ENCODE measurements at regions not wholly inside any gene's neighbourhood (a gene's known extent, or its start where the extent isn't known, plus 50 kb on each side); places are given as distances from the start of the nearest gene placed in this dataset.

GRCh38 chr2:217231212-217231611, 371.3 kb upstream of the TNP1 start:
- DNase-seq: no peak
- Mint-ChIP-seq H3K9me3 (peaks cover under 1% of the 10 kb centered on the region), H3K36me3 (ENCODE audit: low read depth) (no peaks in the 10 kb centered on the region), H3K27ac (no peak overlapping the region), H3K4me1 (no peaks in the 10 kb centered on the region), H3K4me3 (no peak overlapping the region), H3K27me3 (peaks cover 15% of the 10 kb centered on the region)
- ChIA-PET CTCF (no interaction called here), POLR2A (no interaction called here)

- DNase-seq: no peak
- peaks cover 10% of the 10 kb centered on the region for H3K36me3 Mint-ChIP-seq (ENCODE audit: low read depth)
- POLR2A ChIA-PET: no interaction called here
- H3K4me1 Mint-ChIP-seq: peaks cover 6% of the 10 kb centered on the region
- no peak overlapping the region for H3K27ac Mint-ChIP-seq
- no peak overlapping the region for H3K4me3 Mint-ChIP-seq
- H3K9me3 Mint-ChIP-seq: peaks cover under 1% of the 10 kb centered on the region
- CTCF ChIA-PET: no interaction called here
- peaks cover 13% of the 10 kb centered on the region for H3K27me3 Mint-ChIP-seq
Observed at GRCh38 chr2:217228732-217229131, 368.9 kb upstream of the TNP1 start.

- no peak overlapping the region for H3K4me3 Mint-ChIP-seq
- DNase-seq: no peak
- peaks cover 3% of the 10 kb centered on the region for H3K9me3 Mint-ChIP-seq
- peaks cover 10% of the 10 kb centered on the region for H3K36me3 Mint-ChIP-seq (ENCODE audit: low read depth)
- ChIA-PET CTCF (no interaction called here), POLR2A (no interaction called here)
- peaks cover 15% of the 10 kb centered on the region for H3K4me1 Mint-ChIP-seq
- H3K27me3 Mint-ChIP-seq: peaks cover 11% of the 10 kb centered on the region
- H3K27ac Mint-ChIP-seq: no peak overlapping the region
Observed at GRCh38 chr2:217227794-217228193, 367.9 kb upstream of the TNP1 start.

- H3K4me3 Mint-ChIP-seq: no peak overlapping the region
- ChIA-PET CTCF (no interaction called here), POLR2A (no interaction called here)
- no peak overlapping the region for H3K27ac Mint-ChIP-seq
- H3K36me3 Mint-ChIP-seq (ENCODE audit: low read depth): peaks cover 10% of the 10 kb centered on the region
- no peak for DNase-seq
- peaks cover 3% of the 10 kb centered on the region for H3K9me3 Mint-ChIP-seq
- peaks cover 19% of the 10 kb centered on the region for H3K27me3 Mint-ChIP-seq
- H3K4me1 Mint-ChIP-seq: peaks cover 21% of the 10 kb centered on the region
Observed at GRCh38 chr2:217225596-217225995, 365.7 kb upstream of the TNP1 start.

GRCh38 chr2:217223222-217223930, 363.5 kb upstream of the TNP1 start:
- DNase-seq: peak; percentile 63
- H3K27ac Mint-ChIP-seq: peak overlapping the region; percentile 58
- H3K4me1 Mint-ChIP-seq: peaks cover 21% of the 10 kb centered on the region
- CTCF ChIA-PET: interaction anchor here (1.0 kb wide), 1 partner anchor 9 kb away, joined by 3 read pairs; no protein-coding TSS in a partner anchor
- peaks cover 3% of the 10 kb centered on the region for H3K9me3 Mint-ChIP-seq
- H3K36me3 Mint-ChIP-seq (ENCODE audit: low read depth): peaks cover 10% of the 10 kb centered on the region
- H3K27me3 Mint-ChIP-seq: peaks cover 35% of the 10 kb centered on the region
- H3K4me3 Mint-ChIP-seq: no peak overlapping the region
- POLR2A ChIA-PET: interaction anchor here (0.9 to 1.4 kb wide), 3 partner anchors 62 to 527 kb away, joined by 3 read pairs; no protein-coding TSS in a partner anchor

- DNase-seq: no peak
- Mint-ChIP-seq H3K27me3 (peaks cover 40% of the 10 kb centered on the region), H3K36me3 (ENCODE audit: low read depth) (peaks cover 10% of the 10 kb centered on the region), H3K4me3 (no peak overlapping the region), H3K4me1 (peaks cover 21% of the 10 kb centered on the region), H3K9me3 (peaks cover 3% of the 10 kb centered on the region), H3K27ac (no peak overlapping the region)
- CTCF ChIA-PET: interaction anchor here (0.6 kb wide), 1 partner anchor 117 kb away, joined by 3 read pairs; no protein-coding TSS in a partner anchor
- POLR2A ChIA-PET: interaction anchor here (0.9 kb wide), 1 partner anchor 526 kb away, joined by 3 read pairs; no protein-coding TSS in a partner anchor
Observed at GRCh38 chr2:217222309-217222910, 362.5 kb upstream of the TNP1 start.

- ChIA-PET POLR2A (no interaction called here), CTCF (no interaction called here)
- peaks cover 21% of the 10 kb centered on the region for H3K4me1 Mint-ChIP-seq
- H3K27ac Mint-ChIP-seq: no peak overlapping the region
- peaks cover 37% of the 10 kb centered on the region for H3K27me3 Mint-ChIP-seq
- peaks cover 3% of the 10 kb centered on the region for H3K9me3 Mint-ChIP-seq
- peaks cover 4% of the 10 kb centered on the region for H3K36me3 Mint-ChIP-seq (ENCODE audit: low read depth)
- no peak for DNase-seq
- no peak overlapping the region for H3K4me3 Mint-ChIP-seq
Observed at GRCh38 chr2:217220228-217221013, 360.6 kb upstream of the TNP1 start.

GRCh38 chr2:217219164-217219520, 359.3 kb upstream of the TNP1 start:
- no peak overlapping the region for H3K27ac Mint-ChIP-seq
- ChIA-PET POLR2A (interaction anchor here (0.6 kb wide), 1 partner anchor 430 kb away, joined by 3 read pairs; no protein-coding TSS in a partner anchor), CTCF (interaction anchor here (0.6 kb wide), 1 partner anchor 515 kb away, joined by 3 read pairs; no protein-coding TSS in a partner anchor)
- H3K4me3 Mint-ChIP-seq: no peak overlapping the region
- H3K36me3 Mint-ChIP-seq (ENCODE audit: low read depth): no peaks in the 10 kb centered on the region
- DNase-seq: no peak
- peaks cover 38% of the 10 kb centered on the region for H3K27me3 Mint-ChIP-seq
- peaks cover 3% of the 10 kb centered on the region for H3K9me3 Mint-ChIP-seq
- H3K4me1 Mint-ChIP-seq: peaks cover 20% of the 10 kb centered on the region

GRCh38 chr2:217218269-217219163, 358.7 kb upstream of the TNP1 start:
- H3K4me3 Mint-ChIP-seq: no peak overlapping the region
- H3K27ac Mint-ChIP-seq: no peak overlapping the region
- H3K36me3 Mint-ChIP-seq (ENCODE audit: low read depth): no peaks in the 10 kb centered on the region
- no peak for DNase-seq
- H3K27me3 Mint-ChIP-seq: peaks cover 38% of the 10 kb centered on the region
- peaks cover under 1% of the 10 kb centered on the region for H3K9me3 Mint-ChIP-seq
- ChIA-PET CTCF (interaction anchor here (0.6 kb wide), 1 partner anchor 515 kb away, joined by 3 read pairs; no protein-coding TSS in a partner anchor), POLR2A (interaction anchor here (0.6 kb wide), 1 partner anchor 429 kb away, joined by 3 read pairs; no protein-coding TSS in a partner anchor)
- peaks cover 13% of the 10 kb centered on the region for H3K4me1 Mint-ChIP-seq

GRCh38 chr2:217216982-217217381, 357.1 kb upstream of the TNP1 start:
- no peak for DNase-seq
- POLR2A ChIA-PET: no interaction called here

GRCh38 chr2:217216316-217216715, 356.5 kb upstream of the TNP1 start:
- Mint-ChIP-seq H3K27me3 (peaks cover 39% of the 10 kb centered on the region), H3K4me1 (no peaks in the 10 kb centered on the region), H3K27ac (no peak overlapping the region), H3K9me3 (no peaks in the 10 kb centered on the region), H3K36me3 (ENCODE audit: low read depth) (no peaks in the 10 kb centered on the region), H3K4me3 (no peak overlapping the region)
- DNase-seq: no peak
- ChIA-PET CTCF (no interaction called here), POLR2A (no interaction called here)

More at GRCh38 chr2:217216982-217217381, 357.1 kb upstream of the TNP1 start:
- no peaks in the 10 kb centered on the region for H3K36me3 Mint-ChIP-seq (ENCODE audit: low read depth)
- CTCF ChIA-PET: no interaction called here
- no peak overlapping the region for H3K4me3 Mint-ChIP-seq
- H3K9me3 Mint-ChIP-seq: no peaks in the 10 kb centered on the region
- H3K27me3 Mint-ChIP-seq: peaks cover 39% of the 10 kb centered on the region
- H3K4me1 Mint-ChIP-seq: no peaks in the 10 kb centered on the region
- H3K27ac Mint-ChIP-seq: no peak overlapping the region

GRCh38 chr2:217215877-217216276, 356.0 kb upstream of the TNP1 start:
- ChIA-PET CTCF (no interaction called here), POLR2A (no interaction called here)
- no peaks in the 10 kb centered on the region for H3K4me1 Mint-ChIP-seq
- no peak overlapping the region for H3K4me3 Mint-ChIP-seq
- H3K27ac Mint-ChIP-seq: no peak overlapping the region
- H3K27me3 Mint-ChIP-seq: peaks cover 38% of the 10 kb centered on the region
- no peaks in the 10 kb centered on the region for H3K9me3 Mint-ChIP-seq
- no peak for DNase-seq
- H3K36me3 Mint-ChIP-seq (ENCODE audit: low read depth): no peaks in the 10 kb centered on the region

All from activated CD4-positive, alpha-beta memory T cell treated with anti-CD3 and anti-CD28 coated beads, Interleukin-2, amount 10 ng/mL, durations not matched to agents 7 days and 5 days (primary cell).